Ishikawa (cell line): ENCODE measurements at regions not wholly inside any gene's neighbourhood (a gene's known extent, or its start where the extent isn't known, plus 50 kb on each side); places are given as distances from the start of the nearest gene placed in this dataset.

Experiments
- CEBPB ChIP-seq: IDR thresholded peaks from 2 replicates; pipeline ENCODE4 v1.6.1; 2012
- CREB1 ChIP-seq: IDR thresholded peaks from 2 replicates; pipeline ENCODE4 v1.6.1; 2012; ENCODE audit warnings: low read depth
- EGR1 ChIP-seq: IDR thresholded peaks from 2 replicates; pipeline ENCODE4 v1.6.1; 2012
- EP300 ChIP-seq: IDR thresholded peaks from 2 replicates; pipeline ENCODE4 v1.6.1; 2012; ENCODE audit warnings: borderline replicate concordance
- NFIC ChIP-seq: IDR thresholded peaks from 2 replicates; pipeline ENCODE4 v1.6.1; 2012
- RAD21 ChIP-seq: IDR thresholded peaks from 2 replicates; pipeline ENCODE4 v1.6.1; 2012; ENCODE audit warnings: low read depth
- REST ChIP-seq: IDR thresholded peaks from 2 replicates; pipeline ENCODE4 v1.6.1; 2012; ENCODE audit warnings: low read depth, mild to moderate bottlenecking
- TAF1 ChIP-seq: IDR thresholded peaks from 2 replicates; pipeline ENCODE4 v1.6.1; 2012; ENCODE audit warnings: low read depth, mild to moderate bottlenecking
- TCF12 ChIP-seq: IDR thresholded peaks from 2 replicates; pipeline ENCODE4 v1.6.1; 2012; ENCODE audit warnings: low read depth
- TEAD4 ChIP-seq: IDR thresholded peaks from 2 replicates; pipeline ENCODE4 v1.6.1; 2012
- USF1 ChIP-seq: IDR thresholded peaks from 2 replicates; pipeline ENCODE4 v1.6.1; 2012
- YY1 ChIP-seq: IDR thresholded peaks from 2 replicates; pipeline ENCODE4 v1.6.1; 2012; ENCODE audit warnings: low read depth
- ZBTB7A ChIP-seq: IDR thresholded peaks from 2 replicates; pipeline ENCODE4 v1.6.1; 2012; ENCODE audit warnings: low read depth
- TF ChIP-seq, protein P1 (sequence below): IDR thresholded peaks from 2 replicates; pipeline ENCODE4 v1.6.1; 2012

GRCh38 chr4:176964116-176964691, 171.5 kb upstream of the VEGFC start:
- no peak for TF ChIP-seq CEBPB
- peak; percentile 54 for TF ChIP-seq RAD21
- no peak for TF ChIP-seq EP300
- TF ChIP-seq, protein P1, sequence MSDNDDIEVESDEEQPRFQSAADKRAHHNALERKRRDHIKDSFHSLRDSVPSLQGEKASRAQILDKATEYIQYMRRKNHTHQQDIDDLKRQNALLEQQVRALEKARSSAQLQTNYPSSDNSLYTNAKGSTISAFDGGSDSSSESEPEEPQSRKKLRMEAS: no peak
- no peak for TF ChIP-seq REST
- TF ChIP-seq NFIC: no peak
- TF ChIP-seq EGR1: no peak
- no peak for TF ChIP-seq CREB1
- no peak for TF ChIP-seq YY1
- no peak for TF ChIP-seq TAF1
- TF ChIP-seq USF1: no peak
- TF ChIP-seq TCF12: no peak
- TF ChIP-seq ZBTB7A: no peak
- no peak for TF ChIP-seq TEAD4
